IPS DF 4.7 (cell line): ENCODE measurements at regions not wholly inside any gene's neighbourhood (a gene's known extent, or its start where the extent isn't known, plus 50 kb on each side); places are given as distances from the start of the nearest gene placed in this dataset.
"Not testable (repeated sequence)": the region's sequence is repeated elsewhere in the genome, so short reads cannot be mapped to it uniquely, and the experiment has no call there.

Experiments used
- DNase-seq: peaks from one replicate; pipeline ENCODE4 v3.0.0-alpha.2; 2013; ENCODE audit warnings: low spot score; ENCODE audit errors: extremely low read depth

- DNase-seq: no peak
Observed at GRCh38 chr1:221025501-221025900, 146.3 kb downstream of the HLX start.

- no peak for DNase-seq
Observed at GRCh38 chr1:221025956-221026355, 146.7 kb downstream of the HLX start.

- no peak for DNase-seq
Observed at GRCh38 chr1:221029981-221030649, 150.9 kb downstream of the HLX start.

DNA sequence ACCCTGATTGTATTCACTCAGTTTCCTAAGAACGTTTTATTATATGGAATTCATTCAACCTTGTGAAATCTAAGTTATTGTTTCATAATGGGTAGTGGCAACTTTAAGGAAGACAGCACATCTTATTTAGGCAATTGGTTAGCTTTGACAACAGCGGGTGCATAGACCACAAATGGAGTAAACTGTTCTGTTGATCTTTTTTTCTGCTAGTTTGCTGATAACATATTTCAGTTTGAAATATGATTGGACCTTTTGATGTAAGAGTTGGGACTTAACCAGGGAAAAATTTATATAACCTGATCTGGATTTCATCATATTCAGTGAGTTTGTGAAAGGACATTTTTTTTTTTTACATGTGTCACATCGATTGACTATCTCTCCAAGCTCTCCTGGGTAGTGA, 151.7 kb downstream of the HLX start:
- DNase-seq: no peak

DNA sequence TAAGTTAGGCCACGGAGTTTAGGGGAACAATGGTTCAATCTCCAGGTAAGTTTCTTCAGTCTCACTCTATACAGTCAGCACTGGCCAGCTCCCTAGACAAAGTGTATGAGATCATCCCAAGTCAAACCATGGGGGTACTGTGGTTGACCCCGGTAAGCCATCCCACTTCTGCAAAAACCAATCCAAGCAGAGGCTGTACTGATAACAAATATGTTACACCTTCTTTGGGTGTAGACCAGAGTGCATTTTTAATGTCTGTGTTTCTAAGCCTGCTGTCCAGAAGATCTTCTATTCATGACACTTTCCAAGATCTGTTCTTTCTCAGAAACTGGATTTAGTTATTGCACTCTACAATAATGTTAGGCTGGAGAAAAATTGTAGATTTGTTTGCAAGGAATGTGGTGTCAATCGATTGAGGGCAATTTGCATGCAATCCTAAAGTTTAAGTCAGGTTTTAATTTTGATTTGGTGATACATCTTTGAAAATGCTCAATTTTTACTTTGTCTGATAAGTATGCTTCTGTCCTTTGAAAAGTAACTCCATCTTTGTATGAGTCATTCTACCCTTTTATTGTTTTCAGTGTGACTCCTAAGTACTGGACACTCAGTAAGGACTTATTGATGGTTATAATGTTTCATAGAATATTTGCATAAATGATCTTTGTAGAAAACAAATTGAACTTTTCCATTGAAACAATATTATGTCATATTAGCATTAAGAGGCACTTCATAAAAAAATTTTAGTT, 152.4 kb downstream of the HLX start:
- DNase-seq: no peak

DNA sequence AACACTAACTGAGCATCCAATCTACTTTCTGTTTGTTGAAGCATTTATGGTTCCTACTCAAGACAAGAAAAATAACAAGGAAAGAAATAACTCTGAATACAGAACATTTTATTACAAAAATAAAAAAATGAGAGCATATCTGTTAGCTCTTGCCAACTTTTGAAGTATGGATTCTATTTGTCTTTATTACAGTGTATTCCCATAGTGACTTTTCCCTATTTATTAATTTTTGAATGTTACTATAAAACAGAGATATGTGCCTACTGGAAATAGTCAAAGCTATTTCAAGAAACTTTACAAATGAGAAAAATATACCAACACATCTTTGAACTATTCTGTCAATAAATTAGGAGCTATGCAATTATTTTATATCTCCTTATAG, 153.0 kb downstream of the HLX start:
- no peak for DNase-seq

DNA sequence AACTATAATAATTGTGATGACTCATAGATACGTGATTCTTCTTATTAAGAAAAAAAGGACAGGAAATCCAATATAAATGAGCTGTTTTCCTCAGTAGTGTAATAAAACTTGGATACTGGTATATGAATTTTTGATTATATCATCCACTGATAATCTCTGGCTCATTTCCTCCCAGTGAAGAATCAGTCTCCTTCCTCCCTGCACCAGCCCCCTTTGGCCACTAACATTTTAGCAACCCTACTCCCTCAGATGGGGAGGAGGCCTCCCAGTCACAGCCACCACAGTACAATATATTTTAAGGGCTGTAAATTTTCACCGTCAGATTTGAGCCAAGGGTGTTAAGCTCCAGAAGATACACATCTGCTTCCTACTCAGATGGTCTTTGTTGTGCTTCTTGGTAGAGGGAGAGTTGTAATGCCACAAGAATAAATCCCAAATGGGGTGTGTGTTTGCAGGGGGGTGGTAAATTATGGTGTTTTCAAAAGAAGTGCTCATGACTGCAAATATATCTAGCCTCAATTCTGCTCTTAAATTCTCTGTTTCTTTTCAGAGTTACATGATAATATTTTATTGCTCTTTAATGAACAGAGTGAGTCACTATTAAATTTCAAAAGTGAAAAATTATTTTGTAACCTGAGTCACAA, 153.5 kb downstream of the HLX start:
- DNase-seq: no peak

GRCh38 chr1:221035662-221036153, 156.5 kb downstream of the HLX start:
- DNase-seq: no peak

DNA sequence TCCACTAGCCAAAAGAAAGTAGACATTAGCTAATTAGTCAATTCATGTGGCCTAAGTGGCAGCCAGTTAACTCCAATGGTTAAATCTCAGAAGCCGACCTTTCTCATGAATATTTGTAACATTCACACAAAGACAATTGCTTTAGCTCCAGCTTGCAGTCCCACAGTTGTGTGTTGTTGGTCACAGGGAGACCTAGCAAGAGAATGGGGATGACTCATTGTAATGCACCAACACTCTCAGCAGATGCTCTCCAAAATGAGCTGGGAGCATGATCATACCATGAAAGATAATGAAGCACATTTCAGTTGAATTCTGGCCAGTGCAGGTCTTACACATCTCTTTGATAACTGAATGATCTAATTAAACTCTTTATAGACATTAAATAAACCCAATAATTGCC, 160.4 kb downstream of the HLX start:
- DNase-seq: no peak

- no peak for DNase-seq
Observed at GRCh38 chr1:221040101-221040500, 160.9 kb downstream of the HLX start.

DNA sequence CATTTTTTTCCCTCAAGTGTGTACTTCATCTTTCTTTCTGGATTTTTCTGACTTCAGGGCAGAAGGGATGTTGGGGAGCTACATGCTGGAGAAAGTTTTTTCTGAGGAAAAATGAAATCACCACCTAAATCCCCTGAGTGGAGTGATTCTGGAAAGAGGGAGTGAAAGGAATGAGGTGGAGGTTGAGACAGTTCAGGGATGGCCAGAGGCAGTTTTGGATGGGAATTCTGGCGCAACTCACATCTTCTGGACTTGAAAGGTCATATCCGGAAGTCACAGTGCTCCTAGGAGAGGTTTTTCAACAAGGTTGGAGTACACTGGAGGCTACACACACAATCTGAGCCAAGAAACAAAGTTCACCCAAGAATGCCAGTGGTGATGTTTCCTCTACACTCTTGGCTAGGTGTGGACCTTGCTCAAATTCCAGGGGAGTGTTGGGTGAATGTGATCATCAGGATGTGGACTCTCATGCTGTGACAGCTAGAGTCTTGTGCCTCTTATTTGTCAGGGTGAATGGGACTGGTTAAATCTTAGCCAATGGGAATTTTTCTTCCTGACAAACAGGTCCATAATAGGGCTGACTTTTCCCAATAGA, 161.5 kb downstream of the HLX start:
- DNase-seq: no peak

GRCh38 chr1:221044538-221044937, 165.3 kb downstream of the HLX start:
- no peak for DNase-seq

- DNase-seq: no peak
Observed at GRCh38 chr1:221045151-221045550, 165.9 kb downstream of the HLX start.

- no peak for DNase-seq
Observed at GRCh38 chr1:221045842-221046831, 166.9 kb downstream of the HLX start.

DNA sequence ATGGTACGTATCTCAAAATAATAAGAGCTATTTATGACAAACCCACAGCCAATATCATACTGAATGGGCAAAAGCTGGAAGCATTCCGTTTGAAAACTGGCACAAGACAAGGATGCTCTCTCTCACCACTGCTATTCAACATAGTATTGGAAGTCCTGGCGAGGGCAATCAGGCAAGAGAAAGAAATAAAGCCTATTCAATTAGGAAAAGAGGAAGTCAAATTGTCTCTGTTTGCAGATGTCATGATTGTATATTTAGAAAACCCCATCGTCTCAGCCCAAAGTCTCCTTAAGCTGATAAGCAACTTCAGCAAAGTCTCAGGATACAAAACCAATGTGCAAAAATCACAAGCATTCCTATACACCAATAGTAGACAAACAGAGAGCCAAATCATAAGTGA, 172.1 kb downstream of the HLX start:
- DNase-seq: not testable (repeated sequence)

DNA sequence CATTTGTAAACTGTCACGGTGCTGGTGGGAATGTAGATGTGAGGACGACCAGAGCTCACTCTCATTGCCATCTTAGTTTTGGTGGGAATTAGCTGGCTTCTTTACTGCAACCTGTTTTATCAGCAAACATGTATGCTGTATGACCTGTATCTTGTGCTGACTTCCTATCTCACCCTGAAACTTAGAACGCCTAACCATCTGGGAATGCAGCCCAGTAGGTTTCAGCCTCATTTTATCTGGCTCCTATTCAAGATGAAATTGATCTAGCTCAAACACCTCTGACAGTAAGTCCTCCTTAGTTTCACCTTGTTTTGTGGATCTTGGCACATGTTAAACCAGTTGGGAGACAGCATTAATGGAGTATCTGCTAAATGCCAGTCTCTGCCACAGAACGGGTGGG, 174.6 kb downstream of the HLX start:
- no peak for DNase-seq

DNA sequence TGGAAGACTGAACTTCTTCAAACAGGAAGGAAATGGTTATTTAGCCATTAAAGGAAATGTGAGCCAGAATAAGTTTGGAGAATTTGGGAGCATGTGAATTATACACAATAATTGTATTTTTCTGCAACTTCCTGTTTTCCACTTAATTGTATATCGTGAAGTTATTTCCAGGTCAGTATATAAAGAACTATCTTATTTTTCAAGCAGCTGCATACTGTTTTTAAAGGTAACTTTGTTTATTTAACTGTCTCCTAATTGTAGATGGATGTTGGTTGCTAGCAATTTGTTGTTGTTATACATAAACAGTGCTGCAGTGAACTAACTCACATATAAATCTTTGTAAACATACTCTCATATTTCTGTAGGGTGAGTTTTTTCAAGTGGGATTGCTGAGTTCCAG, 180.3 kb downstream of the HLX start:
- no peak for DNase-seq

DNA sequence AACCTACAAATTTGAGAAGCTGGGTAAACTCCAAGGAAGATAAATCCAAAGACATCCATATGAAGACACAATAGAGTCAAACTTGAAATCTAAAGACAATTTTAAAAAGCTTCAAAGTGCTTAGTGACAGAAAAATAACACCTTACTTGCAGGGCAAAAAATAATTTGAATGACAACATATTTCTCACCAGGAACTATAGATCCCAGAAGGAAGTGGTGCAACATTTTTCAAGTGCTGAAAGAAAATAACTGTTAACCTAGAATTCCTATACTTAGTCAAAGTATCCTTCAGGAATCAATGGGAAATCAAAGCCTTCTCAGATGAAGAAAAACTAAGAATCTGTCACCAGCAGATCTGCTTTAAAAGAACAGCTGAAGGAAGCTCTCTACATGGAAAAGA, 184.4 kb downstream of the HLX start:
- no peak for DNase-seq

GRCh38 chr1:221066351-221067001, 187.2 kb downstream of the HLX start:
- DNase-seq: no peak

- DNase-seq: no peak
Observed at GRCh38 chr1:221067721-221068120, 188.5 kb downstream of the HLX start.
